ENCODE measurements at regions not wholly inside any gene's neighbourhood (a gene's known extent, or its start where the extent isn't known, plus 50 kb on each side); places are given as distances from the start of the nearest gene placed in this dataset.

- TF ChIP-seq BCL3 (IDR thresholded peaks at IDR 0.05; ENCODE audit: borderline replicate concordance, insufficient read depth, low read depth, low read length, poor library complexity, severe bottlenecking) = no peak
Observed at GRCh38 chr7:109121599-109122300, 552.1 kb downstream of the DNAJB9 start (continued).

- Histone ChIP-seq H3K4me3 (no peak overlapping the region), H3K79me2 (ENCODE audit: control insufficient read depth, insufficient read depth, low read length) (no peaks in the 10 kb centered on the region), H3K27me3 (replicated peaks in 1 of 2; ENCODE audit: control insufficient read depth in 2 of 2, insufficient read depth in 2 of 2, low read length in 1 of 2) (no peaks in the 10 kb centered on the region), H4K20me1 (ENCODE audit: control insufficient read depth, insufficient read depth) (no peaks in the 10 kb centered on the region), H3K4me1 (ENCODE audit: control insufficient read depth, insufficient read depth, low read length) (no peaks in the 10 kb centered on the region), H3K9ac (ENCODE audit: control insufficient read depth, insufficient read depth, low read length) (no peak overlapping the region), H3K4me2 (ENCODE audit: control insufficient read depth, insufficient read depth) (no peak overlapping the region), H3K36me3 (ENCODE audit: control insufficient read depth in 2 of 2, insufficient read depth in 2 of 2, low read length in 1 of 2) (no peaks in the 10 kb centered on the region), H3K27ac (ENCODE audit: control insufficient read depth, insufficient read depth) (no peak overlapping the region), H2AFZ (ENCODE audit: control insufficient read depth, low read depth, low read length) (no peak overlapping the region), H3K9me3 (replicated peaks; ENCODE audit: control insufficient read depth, insufficient read depth, low read length) (no peaks in the 10 kb centered on the region)
- ATAC-seq (no peak), FAIRE-seq (no peak), DNase-seq (ENCODE audit: low read depth, low spot score) (no peak)
- BruUV-seq (replicated peaks) = no TSS peak
- ChIA-PET RAD21 (ENCODE audit: unreplicated experiment) (no interaction called here), POLR2A (no interaction called here), SMC1A (ENCODE audit: uncharacterized antibody, unreplicated experiment) (interaction anchor here (0.6 kb wide), 1 partner anchor 1076 kb away, joined by 3 read pairs; no protein-coding TSS in a partner anchor), CTCF (no interaction called here)
- intact Hi-C loops (cut with micrococcal nuclease; ENCODE audit: unreplicated experiment) = no loop called here
- in situ Hi-C loops (cut with MboI) = no loop called here
- 7% methylated on average over 3 of the region's 3 CpGs for WGBS (ENCODE audit: insufficient coverage, insufficient replicate concordance, low lambda C conversion rate, missing lambda C conversion rate)
- no peak for TF ChIP-seq FOS (IDR thresholded peaks at IDR 0.05; ENCODE audit: borderline replicate concordance, extremely low read depth, insufficient read length)
- TF ChIP-seq SUZ12 (IDR thresholded peaks at IDR 0.05; ENCODE audit: unreplicated experiment) = no peak
- no peak for TF ChIP-seq RAD51 (IDR thresholded peaks at IDR 0.05)
- TF ChIP-seq IKZF2 (IDR thresholded peaks at IDR 0.05) = no peak
- TF ChIP-seq ZNF217 (IDR thresholded peaks at IDR 0.05) = no peak
- no peak for TF ChIP-seq CHD1 (IDR thresholded peaks at IDR 0.05; ENCODE audit: low read depth, low read length)
- no peak for TF ChIP-seq ZNF207 (IDR thresholded peaks at IDR 0.05; ENCODE audit: borderline replicate concordance)
- TF ChIP-seq KDM1A (IDR thresholded peaks at IDR 0.05; ENCODE audit: borderline replicate concordance) = no peak
- TF ChIP-seq ATF2 (IDR thresholded peaks at IDR 0.05; ENCODE audit: low read length) = no peak
- no peak for TF ChIP-seq KLF5 (IDR thresholded peaks at IDR 0.05; ENCODE audit: partially characterized antibody)
- TF ChIP-seq GATAD2B (conservative IDR thresholded peaks at IDR 0.05; ENCODE audit: low read depth) = no peak
- no peak for TF ChIP-seq PRDM15 (CRISPR knock-in tag; IDR thresholded peaks at IDR 0.05)
- TF ChIP-seq TARDBP (IDR thresholded peaks at IDR 0.05; ENCODE audit: borderline replicate concordance) = no peak
Observed at GRCh38 chr7:109125001-109125400, 555.3 kb downstream of the DNAJB9 start.
